GM21526 (cell line): ENCODE measurements at regions not wholly inside any gene's neighbourhood (a gene's known extent, or its start where the extent isn't known, plus 50 kb on each side); places are given as distances from the start of the nearest gene placed in this dataset.

Experiments used
- ATAC-seq: cut with Tn5 transposase; IDR thresholded peaks from one replicate; pipeline ENCODE4 v1.9.1; 2021; ENCODE audit warnings: moderate library complexity; ENCODE audit not compliant: unreplicated experiment, low FRiP score

- no peak for ATAC-seq
Observed at GRCh38 chr12:77163074-77164038, 98.0 kb upstream of the E2F7 start.

DNA sequence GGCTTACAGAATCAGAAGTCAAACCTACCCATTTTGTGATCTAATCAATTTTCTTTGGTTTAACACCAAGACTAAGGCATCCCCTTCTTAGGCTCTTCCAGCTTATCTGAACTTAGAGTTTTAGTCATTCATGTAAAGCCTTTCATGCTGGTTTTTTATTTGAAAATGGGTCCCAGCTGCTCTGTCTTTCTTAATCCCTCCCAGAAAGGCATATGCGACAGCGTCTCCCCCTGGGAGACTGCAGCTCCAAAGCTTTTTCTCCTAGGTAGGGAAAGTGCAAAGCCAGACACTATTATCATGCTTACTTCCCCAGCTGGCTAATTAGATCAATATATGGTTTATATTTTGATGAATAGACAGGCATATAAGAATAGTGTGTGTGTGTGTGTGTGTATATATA is 96.6 kb upstream of the E2F7 start:
- no peak for ATAC-seq

GRCh38 chr12:77160931-77161330 is 95.6 kb upstream of the E2F7 start:
- ATAC-seq, result no peak

GRCh38 chr12:77153706-77154105 is 88.3 kb upstream of the E2F7 start:
- ATAC-seq, result no peak

GRCh38 chr12:77152623-77153193 is 87.3 kb upstream of the E2F7 start:
- no peak for ATAC-seq

GRCh38 chr12:77151030-77151429 is 85.7 kb upstream of the E2F7 start:
- no peak for ATAC-seq

DNA sequence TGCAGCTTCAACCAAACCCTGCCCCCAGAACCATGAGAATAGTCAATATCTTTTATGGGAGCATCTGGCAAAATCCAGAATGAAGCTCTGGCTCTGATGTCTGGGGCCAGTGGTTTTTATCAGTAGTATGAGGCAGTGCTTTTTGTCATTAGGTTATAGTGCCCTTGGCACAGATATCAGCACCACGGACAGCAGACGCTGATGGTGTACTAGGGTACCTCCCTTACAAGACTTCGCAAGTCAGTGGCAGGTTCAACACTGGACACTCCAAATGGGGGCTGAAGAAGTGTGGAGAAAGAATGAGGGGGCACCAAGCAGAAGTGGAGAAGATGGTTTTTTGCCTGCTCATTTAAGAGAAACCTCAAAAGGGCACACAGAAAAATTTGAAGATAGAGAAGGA is 68.2 kb upstream of the E2F7 start:
- no peak for ATAC-seq

DNA sequence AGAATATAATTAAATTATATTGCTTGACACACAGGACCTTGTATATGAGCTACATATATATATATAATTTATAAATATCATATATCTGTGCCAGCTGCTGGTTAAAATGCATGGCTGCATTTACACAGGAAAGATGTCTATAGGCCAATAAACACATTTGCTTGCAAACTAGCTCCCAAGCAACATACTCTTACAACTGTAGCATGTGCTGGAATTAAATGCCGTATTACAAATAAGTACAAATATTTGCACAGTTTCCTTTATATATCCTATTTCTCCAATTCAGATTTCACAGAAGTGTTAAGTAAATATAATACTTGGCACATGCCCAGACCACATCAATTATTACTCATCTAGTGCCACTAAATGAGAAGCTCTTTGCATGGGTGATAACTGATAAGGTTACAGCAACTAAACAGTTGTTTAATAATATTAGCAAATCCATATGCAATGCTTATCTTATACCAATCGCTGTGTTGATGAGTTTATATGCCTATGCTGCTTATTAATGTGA is 66.7 kb upstream of the E2F7 start:
- no peak for ATAC-seq

- no peak for ATAC-seq
Observed at GRCh38 chr12:77130193-77130592, 64.8 kb upstream of the E2F7 start.

DNA sequence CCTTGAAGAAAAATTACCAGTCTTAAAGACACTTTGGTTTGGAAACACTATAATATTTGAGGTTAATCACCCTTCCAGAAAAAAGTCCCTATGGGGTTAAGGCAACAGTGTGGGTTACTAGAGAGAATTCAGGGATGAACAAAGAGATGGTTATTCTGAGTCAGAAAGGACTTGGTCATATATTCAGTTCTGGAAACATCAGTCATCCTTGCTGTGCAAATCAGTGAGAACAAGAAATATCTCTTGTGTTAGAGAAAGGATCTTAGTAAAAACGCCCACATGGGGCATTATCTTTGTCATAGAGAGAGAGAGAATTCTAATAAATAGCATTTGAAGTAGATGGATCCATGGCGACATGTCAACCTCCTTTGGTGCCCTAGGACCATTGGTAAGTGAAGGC is 59.4 kb upstream of the E2F7 start:
- no peak for ATAC-seq

DNA sequence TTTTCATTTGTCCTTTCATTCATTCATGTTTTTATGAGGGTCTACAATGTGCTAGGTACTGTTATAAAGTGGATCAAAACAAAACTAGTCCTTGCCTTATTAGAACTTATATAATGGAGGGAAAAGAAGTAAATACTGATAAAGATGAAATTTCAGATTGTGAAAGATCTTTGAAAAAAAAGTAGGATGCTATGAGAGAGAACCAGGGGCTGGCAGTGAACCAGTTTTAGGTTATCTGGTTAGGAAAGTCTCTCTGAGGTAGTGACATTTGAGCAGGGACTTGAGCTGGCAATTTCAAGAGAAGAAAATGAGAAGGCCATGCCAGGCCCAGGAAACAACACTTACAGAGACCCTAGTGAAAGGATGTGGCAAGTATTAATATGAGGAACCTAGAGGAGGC is 57.3 kb upstream of the E2F7 start:
- no peak for ATAC-seq

- no peak for ATAC-seq
Observed at GRCh38 chr12:77122236-77122635, 56.9 kb upstream of the E2F7 start.

GRCh38 chr12:77120156-77121085 is 55.1 kb upstream of the E2F7 start:
- no peak for ATAC-seq

GRCh38 chr12:77118696-77119095 is 53.3 kb upstream of the E2F7 start:
- no peak for ATAC-seq

- no peak for ATAC-seq
Observed at GRCh38 chr12:77116277-77116676, 50.9 kb upstream of the E2F7 start.

DNA sequence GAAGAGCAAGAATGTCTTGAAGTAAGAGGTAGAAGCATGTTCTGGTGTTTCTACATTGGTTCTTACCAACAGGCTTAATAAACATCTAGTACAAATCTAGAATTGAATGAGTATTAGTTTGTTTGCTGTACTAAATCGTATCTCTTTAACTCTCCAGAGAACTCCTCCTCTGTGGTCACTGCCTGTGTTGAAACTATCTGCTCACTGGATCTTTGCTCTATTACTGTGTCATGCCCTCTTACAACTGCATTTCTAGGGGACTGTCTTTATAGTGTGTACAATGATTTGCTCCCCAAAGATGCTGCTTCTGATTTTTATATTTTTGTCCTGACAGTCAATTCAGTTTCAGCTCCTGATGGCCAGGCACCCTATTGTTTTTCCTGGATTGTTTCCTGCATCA is 50.1 kb upstream of the E2F7 start:
- no peak for ATAC-seq
